Trophoblast cell (in vitro differentiated cells and primary cell): ENCODE measurements at regions not wholly inside any gene's neighbourhood (a gene's known extent, or its start where the extent isn't known, plus 50 kb on each side); places are given as distances from the start of the nearest gene placed in this dataset.

Experiments
- DNase-seq, 2 donors: peaks; one replicate each; pipeline ENCODE4 v3.0.0-alpha.2; 2016
- H2AFZ ChIP-seq: 2 replicates; pipeline ENCODE4 v1.6.1; 2013; ENCODE audit warnings: low read length, moderate library complexity, mild to moderate bottlenecking; ENCODE audit not compliant: insufficient read depth, poor library complexity
- H2AK5ac ChIP-seq: 2 replicates; pipeline ENCODE4 v1.6.1; 2013; ENCODE audit warnings: mild to moderate bottlenecking, low read length
- H2BK120ac ChIP-seq: 2 replicates; pipeline ENCODE4 v1.6.1; 2013; ENCODE audit warnings: low read length, mild to moderate bottlenecking, moderate library complexity; ENCODE audit not compliant: insufficient read depth, poor library complexity
- H2BK12ac ChIP-seq: 2 replicates; pipeline ENCODE4 v1.6.1; 2013; ENCODE audit warnings: mild to moderate bottlenecking, low read length, moderate library complexity
- H2BK5ac ChIP-seq: 2 replicates; pipeline ENCODE4 v1.6.1; 2013; ENCODE audit warnings: low read length, low read depth, moderate library complexity, mild to moderate bottlenecking; ENCODE audit not compliant: poor library complexity
- H3K14ac ChIP-seq: 2 replicates; pipeline ENCODE4 v1.6.1; 2013; ENCODE audit warnings: mild to moderate bottlenecking, low read length
- H3K18ac ChIP-seq: 2 replicates; pipeline ENCODE4 v1.6.1; 2013; ENCODE audit warnings: mild to moderate bottlenecking, low read length
- H3K23ac ChIP-seq: 2 replicates; pipeline ENCODE4 v1.6.1; 2013; ENCODE audit warnings: low read length
- H3K27ac ChIP-seq: 2 replicates; pipeline ENCODE4 v1.5.1; 2013; ENCODE audit warnings: low read depth, mild to moderate bottlenecking, inconsistent platforms, low read length, moderate library complexity
- H3K27me3 ChIP-seq: 2 replicates; pipeline ENCODE4 v1.6.1; 2013; ENCODE audit warnings: inconsistent platforms, mild to moderate bottlenecking, low read length, moderate library complexity; ENCODE audit not compliant: insufficient read depth
- H3K36me3 ChIP-seq, 2 experiments: 1 replicate in 1 of 2; 2 replicates in 1 of 2; pipeline ENCODE4 v1.6.1; 2013; ENCODE audit warnings: low read length in 2 of 2, mild to moderate bottlenecking in 2 of 2, moderate library complexity in 1 of 2; ENCODE audit not compliant: insufficient read depth in 2 of 2, control insufficient read depth in 1 of 2
- H3K4ac ChIP-seq: 2 replicates; pipeline ENCODE4 v1.6.1; 2013; ENCODE audit warnings: low read depth, mild to moderate bottlenecking, low read length, moderate library complexity
- H3K4me1 ChIP-seq, 2 experiments: 1 replicate in 1 of 2; 2 replicates in 1 of 2; pipeline ENCODE4 v1.6.1; 2013; ENCODE audit warnings: low read length in 2 of 2, mild to moderate bottlenecking in 2 of 2, moderate library complexity in 1 of 2; ENCODE audit not compliant: insufficient read depth in 2 of 2, control insufficient read depth in 1 of 2
- H3K4me2 ChIP-seq: 2 replicates; pipeline ENCODE4 v1.6.1; 2013; ENCODE audit warnings: inconsistent platforms, mild to moderate bottlenecking, low read length, moderate library complexity
- H3K4me3 ChIP-seq: 2 replicates; pipeline ENCODE4 v1.5.1; 2013; ENCODE audit warnings: mild to moderate bottlenecking, low read depth, low read length, inconsistent platforms
- H3K79me1 ChIP-seq: one replicate; pipeline ENCODE4 v1.6.1; 2013; ENCODE audit warnings: low read length
- H3K79me2 ChIP-seq: 2 replicates; pipeline ENCODE4 v1.6.1; 2013; ENCODE audit warnings: low read length, mild to moderate bottlenecking; ENCODE audit not compliant: control insufficient read depth, insufficient read depth, poor library complexity
- H3K9ac ChIP-seq: 2 replicates; pipeline ENCODE4 v1.6.1; 2013; ENCODE audit warnings: mild to moderate bottlenecking, low read length
- H3K9me3 ChIP-seq: 2 replicates; pipeline ENCODE4 v1.6.1; 2013; ENCODE audit warnings: low read depth, mild to moderate bottlenecking, control low read depth, inconsistent platforms, low read length; ENCODE audit not compliant: insufficient read depth
- H4K12ac ChIP-seq: 2 replicates; pipeline ENCODE4 v1.6.1; 2013; ENCODE audit warnings: low read depth, mild to moderate bottlenecking, low read length, moderate library complexity
- H4K8ac ChIP-seq: 2 replicates; pipeline ENCODE4 v1.6.1; 2013; ENCODE audit warnings: low read depth, mild to moderate bottlenecking, low read length, moderate library complexity
- H4K91ac ChIP-seq: one replicate; pipeline ENCODE4 v1.6.1; 2013; ENCODE audit warnings: low read depth, mild to moderate bottlenecking, low read length, moderate library complexity
- WGBS: extraction: QIAGEN DNeasy Blood & Tissue Kit; methylation state at CpG from one replicate; pipeline ENCODE4 v1.1.7; 2013; ENCODE audit warnings: missing lambda C conversion rate; ENCODE audit not compliant: insufficient read length, insufficient coverage; ENCODE audit errors: extremely low coverage; 5-methylcytosine and 5-hydroxymethylcytosine counted together

DNA sequence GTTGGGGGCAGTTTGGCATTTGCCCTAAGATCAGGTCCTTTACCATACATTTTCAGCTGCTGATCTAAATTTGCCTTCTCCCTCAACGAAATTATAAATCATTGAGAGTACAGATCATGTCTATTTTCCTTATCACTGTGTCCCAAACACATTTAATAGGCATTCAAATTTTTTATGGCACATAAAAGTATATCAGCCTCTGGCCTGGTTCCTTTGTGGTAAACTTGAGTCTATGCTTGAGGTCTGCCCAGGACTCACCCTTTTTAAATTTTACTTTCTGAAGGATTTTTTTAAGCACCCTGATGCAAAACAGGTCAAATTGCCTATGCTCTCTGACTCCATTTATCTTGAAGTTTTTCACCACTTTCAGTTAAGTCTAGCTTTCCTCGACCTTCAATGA lies 163.6 kb upstream of the GRIN3A start:
- no peak overlapping the region for H2BK5ac ChIP-seq
- no peak overlapping the region for H3K4me2 ChIP-seq
- H2BK120ac ChIP-seq, result no peak overlapping the region
- H3K14ac ChIP-seq, result no peak overlapping the region
- H3K18ac ChIP-seq, result no peak overlapping the region
- H3K36me3 ChIP-seq, result no peaks in the 10 kb centered on the region
- H3K4ac ChIP-seq, result no peak overlapping the region
- H3K23ac ChIP-seq, result no peak overlapping the region
- no peak overlapping the region for H4K8ac ChIP-seq
- no peak overlapping the region for H4K12ac ChIP-seq
- H3K4me3 ChIP-seq, result no peak overlapping the region
- H2BK12ac ChIP-seq, result no peak overlapping the region
- no peak overlapping the region for H2AFZ ChIP-seq
- no CpG with 5 or more reads among the region's 2 CpGs for WGBS
- H3K9me3 ChIP-seq, result no peaks in the 10 kb centered on the region
- no peak overlapping the region for H4K91ac ChIP-seq
- no peaks in the 10 kb centered on the region for H3K27me3 ChIP-seq
- H3K9ac ChIP-seq, result no peak overlapping the region
- no peaks in the 10 kb centered on the region for H3K4me1 ChIP-seq
- H3K27ac ChIP-seq, result no peak overlapping the region
- H3K79me2 ChIP-seq, result no peaks in the 10 kb centered on the region
- no peak overlapping the region for H2AK5ac ChIP-seq
- no peaks in the 10 kb centered on the region for H3K79me1 ChIP-seq
- DNase-seq, result no peak

DNA sequence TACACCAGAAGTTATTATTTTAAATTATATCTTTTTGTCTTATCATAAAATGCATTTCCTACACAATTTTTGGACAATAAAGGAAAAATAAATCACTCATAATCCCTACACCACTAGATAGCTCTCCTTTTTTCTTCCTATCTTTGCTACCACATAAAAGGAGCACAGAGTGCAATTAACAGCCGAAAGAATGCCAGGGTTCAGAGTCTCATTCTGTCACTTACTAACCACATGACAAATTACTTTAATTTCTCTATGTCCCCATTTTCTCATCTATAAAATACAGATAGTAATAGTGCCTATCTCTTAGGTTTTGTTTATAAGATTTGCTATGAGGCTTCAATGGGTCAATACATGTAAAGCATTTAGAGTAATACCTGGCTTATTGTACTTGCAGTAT lies 158.7 kb upstream of the GRIN3A start:
- Histone ChIP-seq H2BK12ac (no peak overlapping the region), H3K14ac (no peak overlapping the region), H4K91ac (no peak overlapping the region), H3K27ac (no peak overlapping the region), H2BK120ac (no peak overlapping the region), H3K36me3 (no peaks in the 10 kb centered on the region), H4K8ac (no peak overlapping the region), H3K18ac (no peak overlapping the region), H3K9me3 (no peaks in the 10 kb centered on the region), H4K12ac (no peak overlapping the region), H2AK5ac (no peak overlapping the region), H3K4me1 (no peaks in the 10 kb centered on the region), H3K4ac (no peak overlapping the region), H2BK5ac (no peak overlapping the region), H3K4me3 (no peak overlapping the region), H3K4me2 (no peak overlapping the region), H3K79me1 (no peaks in the 10 kb centered on the region), H3K9ac (no peak overlapping the region), H3K27me3 (no peaks in the 10 kb centered on the region), H3K23ac (no peak overlapping the region), H2AFZ (no peak overlapping the region), H3K79me2 (no peaks in the 10 kb centered on the region)
- DNase-seq, result no peak
- no CpG with 5 or more reads among the region's 1 CpG for WGBS

DNA sequence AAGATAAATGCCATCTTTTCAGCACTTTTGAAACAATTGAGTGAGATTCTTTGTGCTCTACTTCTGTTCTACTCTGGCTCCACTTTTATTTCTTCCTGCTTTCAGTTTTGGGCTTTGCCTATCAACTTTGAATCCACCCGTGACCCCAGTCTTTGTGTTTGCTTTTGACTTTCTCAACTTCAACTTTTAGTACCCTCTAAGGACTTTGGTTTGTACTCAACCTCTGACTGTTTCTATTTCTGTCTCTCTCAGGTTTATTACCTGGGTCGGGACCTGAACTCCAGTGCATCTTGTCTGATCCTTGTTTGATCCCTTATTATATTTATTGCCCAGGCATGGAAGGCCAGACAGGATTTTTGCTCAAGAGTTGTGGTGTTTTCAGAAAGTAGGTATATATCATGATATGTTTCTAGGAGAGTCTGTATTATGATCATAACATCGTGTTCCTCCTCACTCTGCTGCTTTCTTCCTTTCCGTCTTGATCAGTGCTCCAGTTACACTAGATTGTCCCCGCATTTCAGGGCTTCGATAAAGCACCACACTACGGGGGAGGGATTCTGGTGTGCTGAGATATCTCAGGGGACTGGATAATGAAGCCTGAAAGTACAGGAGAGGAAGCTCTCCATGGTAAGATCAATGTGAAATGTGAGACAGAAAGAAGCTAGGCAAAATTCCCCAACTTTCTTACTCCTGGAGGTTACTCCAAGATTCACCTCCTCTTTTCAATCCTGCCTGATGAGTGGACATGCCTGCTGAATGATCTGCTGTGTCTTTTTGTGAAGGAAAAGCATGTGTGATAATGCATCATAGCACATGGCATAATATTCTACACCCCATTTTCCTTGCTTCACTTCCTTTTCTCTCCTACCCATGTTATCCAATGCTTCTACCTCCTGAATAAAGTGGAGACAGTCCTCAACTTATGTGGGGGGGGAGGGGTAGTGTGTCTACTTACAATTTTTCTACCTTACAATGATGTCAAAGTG lies 155.5 kb upstream of the GRIN3A start:
- H3K79me1 ChIP-seq, result no peaks in the 10 kb centered on the region
- no peak overlapping the region for H3K27ac ChIP-seq
- H3K4me1 ChIP-seq, result no peaks in the 10 kb centered on the region
- H2BK5ac ChIP-seq, result no peak overlapping the region
- no peak overlapping the region for H3K4ac ChIP-seq
- no peaks in the 10 kb centered on the region for H3K9me3 ChIP-seq
- no peak overlapping the region for H3K18ac ChIP-seq
- H3K14ac ChIP-seq, result no peak overlapping the region
- H3K4me2 ChIP-seq, result no peak overlapping the region
- H2AK5ac ChIP-seq, result no peak overlapping the region
- H3K27me3 ChIP-seq, result no peaks in the 10 kb centered on the region
- H4K8ac ChIP-seq, result no peak overlapping the region
- no peak overlapping the region for H3K4me3 ChIP-seq
- no peak overlapping the region for H4K12ac ChIP-seq
- WGBS, result no CpG with 5 or more reads among the region's 7 CpGs
- H3K79me2 ChIP-seq, result no peaks in the 10 kb centered on the region
- H2AFZ ChIP-seq, result no peak overlapping the region
- H3K36me3 ChIP-seq, result no peaks in the 10 kb centered on the region
- no peak overlapping the region for H3K23ac ChIP-seq
- no peak for DNase-seq
- H2BK12ac ChIP-seq, result no peak overlapping the region
- no peak overlapping the region for H2BK120ac ChIP-seq
- no peak overlapping the region for H4K91ac ChIP-seq
- no peak overlapping the region for H3K9ac ChIP-seq

DNA sequence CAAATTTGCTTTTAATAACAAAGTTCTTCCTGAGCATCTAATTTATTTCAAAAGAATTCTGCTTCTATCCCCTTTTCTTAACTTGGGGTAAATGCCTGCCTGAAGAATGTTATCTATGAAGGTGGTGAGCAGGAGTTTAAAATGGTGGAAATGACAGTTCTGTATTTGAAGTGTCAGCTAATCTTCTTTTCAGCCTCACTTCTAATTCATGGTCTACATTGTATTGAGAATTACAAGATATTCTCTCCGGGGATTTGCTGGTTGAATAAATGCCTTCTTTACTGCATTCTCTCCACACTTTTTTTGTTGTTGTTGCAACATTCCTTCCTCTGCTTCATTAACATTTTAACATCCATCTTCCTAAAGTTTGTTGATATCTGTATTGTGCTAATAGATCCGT lies 143.1 kb upstream of the GRIN3A start:
- Histone ChIP-seq H3K14ac (no peak overlapping the region), H3K9me3 (no peaks in the 10 kb centered on the region), H2BK5ac (no peak overlapping the region), H2BK12ac (no peak overlapping the region), H3K27me3 (no peaks in the 10 kb centered on the region), H3K4me2 (no peak overlapping the region), H4K91ac (no peak overlapping the region), H3K23ac (no peak overlapping the region), H3K4ac (no peak overlapping the region), H3K4me1 (no peaks in the 10 kb centered on the region), H3K27ac (no peak overlapping the region), H3K4me3 (no peak overlapping the region), H2AK5ac (no peak overlapping the region), H3K18ac (no peak overlapping the region), H3K9ac (no peak overlapping the region), H3K36me3 (no peaks in the 10 kb centered on the region), H2BK120ac (no peak overlapping the region), H3K79me1 (no peaks in the 10 kb centered on the region), H2AFZ (no peak overlapping the region), H3K79me2 (no peaks in the 10 kb centered on the region), H4K8ac (no peak overlapping the region), H4K12ac (no peak overlapping the region)
- DNase-seq, result no peak
- no CpG with 5 or more reads among the region's 2 CpGs for WGBS
